ENCODE measurements at regions not wholly inside any gene's neighbourhood (a gene's known extent, or its start where the extent isn't known, plus 50 kb on each side); places are given as distances from the start of the nearest gene placed in this dataset.
"Not testable (repeated sequence)": the region's sequence is repeated elsewhere in the genome, so short reads cannot be mapped to it uniquely, and the experiment has no call there.

- ChIA-PET CTCF (no interaction called here), POLR2A (no interaction called here)
Observed at GRCh38 chr1:67908250-67908936, 75.1 kb upstream of the GNG12 start.

- POLR2A ChIA-PET, CTCF ChIA-PET: not testable (repeated sequence)
Observed at GRCh38 chr1:67907467-67907866, 74.2 kb upstream of the GNG12 start.

- POLR2A ChIA-PET, CTCF ChIA-PET: not testable (repeated sequence)
Observed at GRCh38 chr1:67906015-67906414, 72.7 kb upstream of the GNG12 start.

- CTCF ChIA-PET, POLR2A ChIA-PET: not testable (repeated sequence)
Observed at GRCh38 chr1:67902546-67903223, 69.4 kb upstream of the GNG12 start.

- ChIA-PET POLR2A (no interaction called here), CTCF (no interaction called here)
Observed at GRCh38 chr1:67898033-67898726, 64.9 kb upstream of the GNG12 start.

- ChIA-PET CTCF (no interaction called here), POLR2A (no interaction called here)
Observed at GRCh38 chr1:67897270-67897949, 64.1 kb upstream of the GNG12 start.

GRCh38 chr1:67896826-67897225 lies 63.6 kb upstream of the GNG12 start:
- CTCF ChIA-PET = no interaction called here
- POLR2A ChIA-PET = no interaction called here

- CTCF ChIA-PET = no interaction called here
- POLR2A ChIA-PET = no interaction called here
Observed at GRCh38 chr1:67894981-67895735, 61.9 kb upstream of the GNG12 start.

GRCh38 chr1:67893126-67893495 lies 59.8 kb upstream of the GNG12 start:
- POLR2A ChIA-PET = no interaction called here
- CTCF ChIA-PET = no interaction called here

- ChIA-PET CTCF (no interaction called here), POLR2A (no interaction called here)
Observed at GRCh38 chr1:67892476-67893125, 59.3 kb upstream of the GNG12 start.

GRCh38 chr1:67890857-67891256 lies 57.6 kb upstream of the GNG12 start:
- CTCF ChIA-PET = no interaction called here

GRCh38 chr1:67889953-67890567 lies 56.8 kb upstream of the GNG12 start:
- ChIA-PET CTCF (interaction anchor here (0.6 kb wide), 1 partner anchor 180 kb away, joined by 5 read pairs; no protein-coding TSS in a partner anchor), POLR2A (no interaction called here)

More at GRCh38 chr1:67890857-67891256, 57.6 kb upstream of the GNG12 start:
- POLR2A ChIA-PET = no interaction called here

GRCh38 chr1:67889466-67889865 lies 56.2 kb upstream of the GNG12 start:
- ChIA-PET POLR2A (no interaction called here), CTCF (no interaction called here)

GRCh38 chr1:67888216-67889106 lies 55.2 kb upstream of the GNG12 start:
- ChIA-PET POLR2A (no interaction called here), CTCF (no interaction called here)

GRCh38 chr1:67887146-67887545 lies 53.9 kb upstream of the GNG12 start:
- ChIA-PET POLR2A (no interaction called here), CTCF (no interaction called here)

- CTCF ChIA-PET = no interaction called here
- POLR2A ChIA-PET = no interaction called here
Observed at GRCh38 chr1:67886076-67886475, 52.8 kb upstream of the GNG12 start.

- CTCF ChIA-PET = no interaction called here
- POLR2A ChIA-PET = no interaction called here
Observed at GRCh38 chr1:67883069-67883468, 49.8 kb upstream of the GNG12 start.

All from activated CD8-positive, alpha-beta memory T cell treated with anti-CD3 and anti-CD28 coated beads for 36 hours (primary cell).